HepG2 (cell line): ENCODE measurements at regions not wholly inside any gene's neighbourhood (a gene's known extent, or its start where the extent isn't known, plus 50 kb on each side); places are given as distances from the start of the nearest gene placed in this dataset.

Experiments
- ATAD3A ChIP-seq: sonication (generic); formaldehyde crosslinking; IDR thresholded peaks from 2 replicates; pipeline ENCODE4 v1.4.0; 2020; ENCODE audit warnings: missing genetic modification reagents
- ATF7 ChIP-seq, 2 experiments: fragments of 450-650 bp in 1 of 2; sonication (generic) in 1 of 2; formaldehyde crosslinking in 1 of 2; IDR thresholded peaks; 2 replicates each; pipeline versions ENCODE4 v1.4.0 to v1.6.1; 2016 to 2020; ENCODE audit warnings: antibody characterized with exemption in 1 of 2, mild to moderate bottlenecking in 1 of 2, missing genetic modification reagents in 1 of 2
- FOXM1 ChIP-seq: sonication (generic); formaldehyde crosslinking; IDR thresholded peaks from 2 replicates; pipeline ENCODE4 v1.5.0; 2020; ENCODE audit warnings: missing genetic modification reagents
- HIVEP1 ChIP-seq: sonication (generic); formaldehyde crosslinking; IDR thresholded peaks from 2 replicates; pipeline ENCODE4 v1.4.0; 2020; ENCODE audit warnings: mild to moderate bottlenecking, missing genetic modification reagents
- JUND ChIP-seq: sonication (generic); formaldehyde crosslinking; IDR thresholded peaks from 2 replicates; pipeline ENCODE4 v1.8.0; 2022; ENCODE audit warnings: mild to moderate bottlenecking, missing genetic modification reagents
- POLR2A ChIP-seq, 2 experiments: IDR thresholded peaks; 2 replicates each; pipeline ENCODE4 v1.6.1; 2011; ENCODE audit warnings: low read depth in 2 of 2, low read length in 2 of 2, mild to moderate bottlenecking in 1 of 2, moderate library complexity in 1 of 2; ENCODE audit not compliant: insufficient read depth in 1 of 2
- SUZ12 ChIP-seq: fragments of 150-350 bp; IDR thresholded peaks from 2 replicates; pipeline ENCODE4 v1.6.1; 2014; ENCODE audit warnings: low read depth, low read length
- TCF12 ChIP-seq, 2 experiments: fragments of 450-650 bp in 1 of 2; sonication (generic) in 1 of 2; formaldehyde crosslinking in 1 of 2; IDR thresholded peaks; 2 replicates each; pipeline versions ENCODE4 v1.6.1 to v1.8.0; 2017 to 2022; ENCODE audit warnings: antibody characterized with exemption in 1 of 2, mild to moderate bottlenecking in 1 of 2, missing genetic modification reagents in 1 of 2, moderate library complexity in 1 of 2
- YY1 ChIP-seq: IDR thresholded peaks from 2 replicates; pipeline ENCODE4 v1.6.1; 2011; ENCODE audit warnings: low read length, low read depth, moderate library complexity, mild to moderate bottlenecking; ENCODE audit not compliant: insufficient read depth, insufficient replicate concordance
- ZNF121 ChIP-seq: sonication (generic); formaldehyde crosslinking; IDR thresholded peaks from 2 replicates; pipeline ENCODE4 v1.5.0; 2020; ENCODE audit warnings: mild to moderate bottlenecking, missing genetic modification reagents
- ZNF232 ChIP-seq: sonication (generic); formaldehyde crosslinking; IDR thresholded peaks from 2 replicates; pipeline ENCODE4 v1.4.0; 2020; ENCODE audit warnings: missing genetic modification reagents, borderline replicate concordance
- ZNF747 ChIP-seq: sonication (generic); formaldehyde crosslinking; IDR thresholded peaks from 2 replicates; pipeline ENCODE4 v1.8.1; 2023; ENCODE audit warnings: missing genetic modification reagents, mild to moderate bottlenecking, borderline replicate concordance
- TF ChIP-seq, protein P1 (sequence below): sonication (generic); formaldehyde crosslinking; IDR thresholded peaks from 2 replicates; pipeline ENCODE4 v1.5.0; 2020; ENCODE audit warnings: mild to moderate bottlenecking, missing genetic modification reagents, moderate library complexity

DNA sequence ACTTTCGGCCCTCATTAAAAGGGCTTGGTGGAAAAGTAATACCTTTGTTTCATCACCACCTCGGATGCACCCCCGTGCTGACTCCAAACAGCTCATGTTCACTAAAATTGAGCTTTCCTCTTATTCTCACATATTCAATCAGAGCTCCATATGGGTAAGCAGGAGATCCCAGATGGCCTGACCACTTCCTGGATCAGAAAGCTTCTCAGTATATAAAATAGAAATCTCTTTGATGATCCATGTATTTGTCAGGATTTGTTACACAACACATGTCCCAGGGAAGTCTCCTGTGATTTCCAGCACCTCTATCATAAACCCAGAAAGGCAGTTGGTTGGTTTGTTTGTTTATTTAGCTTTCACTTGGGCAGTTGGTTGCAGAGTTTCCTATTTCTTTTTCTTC is 402.0 kb downstream of the MLLT3 start:
- TF ChIP-seq ATAD3A (CRISPR knock-in tag) (no peak), POLR2A (IDR thresholded peaks at IDR 0.05; ENCODE audit: insufficient read depth in 1 of 2, low read depth in 2 of 2, low read length in 2 of 2) (no peak), ZNF232 (CRISPR knock-in tag) (no peak), TCF12 (IDR thresholded peaks at IDR 0.05) (no peak), TCF12 (CRISPR knock-in tag; IDR thresholded peaks at IDR 0.05) (no peak), HIVEP1 (CRISPR knock-in tag) (no peak), JUND (CRISPR knock-in tag) (no peak), ZNF121 (no peak), YY1 (no peak), FOXM1 (no peak), ATF7 (IDR thresholded peaks at IDR 0.05) (no peak), ATF7 (CRISPR knock-in tag; IDR thresholded peaks at IDR 0.05) (no peak), ZNF747 (CRISPR knock-in tag) (no peak), SUZ12 (no peak)
- TF ChIP-seq, protein P1, sequence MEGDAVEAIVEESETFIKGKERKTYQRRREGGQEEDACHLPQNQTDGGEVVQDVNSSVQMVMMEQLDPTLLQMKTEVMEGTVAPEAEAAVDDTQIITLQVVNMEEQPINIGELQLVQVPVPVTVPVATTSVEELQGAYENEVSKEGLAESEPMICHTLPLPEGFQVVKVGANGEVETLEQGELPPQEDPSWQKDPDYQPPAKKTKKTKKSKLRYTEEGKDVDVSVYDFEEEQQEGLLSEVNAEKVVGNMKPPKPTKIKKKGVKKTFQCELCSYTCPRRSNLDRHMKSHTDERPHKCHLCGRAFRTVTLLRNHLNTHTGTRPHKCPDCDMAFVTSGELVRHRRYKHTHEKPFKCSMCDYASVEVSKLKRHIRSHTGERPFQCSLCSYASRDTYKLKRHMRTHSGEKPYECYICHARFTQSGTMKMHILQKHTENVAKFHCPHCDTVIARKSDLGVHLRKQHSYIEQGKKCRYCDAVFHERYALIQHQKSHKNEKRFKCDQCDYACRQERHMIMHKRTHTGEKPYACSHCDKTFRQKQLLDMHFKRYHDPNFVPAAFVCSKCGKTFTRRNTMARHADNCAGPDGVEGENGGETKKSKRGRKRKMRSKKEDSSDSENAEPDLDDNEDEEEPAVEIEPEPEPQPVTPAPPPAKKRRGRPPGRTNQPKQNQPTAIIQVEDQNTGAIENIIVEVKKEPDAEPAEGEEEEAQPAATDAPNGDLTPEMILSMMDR = no peak
